KMS-11 (cell line): ENCODE measurements at regions not wholly inside any gene's neighbourhood (a gene's known extent, or its start where the extent isn't known, plus 50 kb on each side); places are given as distances from the start of the nearest gene placed in this dataset.

Source experiments
- H2AFZ ChIP-seq: fragments of 200-600 bp; sonication (generic); 2 replicates; pipeline ENCODE4 v1.6.1; 2016; ENCODE audit warnings: antibody characterized with exemption, mixed run types, low read depth
- H3K27ac ChIP-seq: fragments of 200-600 bp; sonication (generic); 2 replicates; pipeline ENCODE4 v1.6.1; 2016; ENCODE audit warnings: mild to moderate bottlenecking, mixed run types
- H3K27me3 ChIP-seq: fragments of 200-600 bp; sonication (generic); 2 replicates; pipeline ENCODE4 v1.6.1; 2017; ENCODE audit warnings: mild to moderate bottlenecking, low read depth, mixed run types, moderate library complexity; ENCODE audit not compliant: insufficient read depth
- H3K36me3 ChIP-seq: fragments of 200-600 bp; sonication (generic); 2 replicates; pipeline ENCODE4 v1.6.1; 2017; ENCODE audit warnings: mild to moderate bottlenecking, mixed run types; ENCODE audit not compliant: insufficient read depth
- H3K4me1 ChIP-seq: fragments of 200-600 bp; sonication (generic); 2 replicates; pipeline ENCODE4 v1.6.1; 2016; ENCODE audit warnings: mild to moderate bottlenecking, low read depth, mixed run types; ENCODE audit not compliant: poor library complexity, severe bottlenecking
- H3K4me2 ChIP-seq: fragments of 200-600 bp; sonication (generic); 2 replicates; pipeline ENCODE4 v1.7.0; 2016; ENCODE audit warnings: mild to moderate bottlenecking, mixed run types
- H3K4me3 ChIP-seq: fragments of 200-600 bp; sonication (generic); IDR thresholded peaks from 2 replicates; pipeline ENCODE4 v1.6.1; 2017; ENCODE audit warnings: low read depth, low read length, mixed read lengths; ENCODE audit not compliant: insufficient read depth
- H3K79me2 ChIP-seq: fragments of 200-600 bp; sonication (generic); 2 replicates; pipeline ENCODE4 v1.6.1; 2016; ENCODE audit warnings: low read depth, mixed run types; ENCODE audit not compliant: insufficient read depth
- H3K9ac ChIP-seq: fragments of 200-600 bp; sonication (generic); 2 replicates; pipeline ENCODE4 v1.6.1; 2016; ENCODE audit warnings: mild to moderate bottlenecking, mixed run types
- H4K20me1 ChIP-seq: fragments of 200-600 bp; sonication (generic); 2 replicates; pipeline ENCODE4 v1.6.1; 2016; ENCODE audit warnings: mild to moderate bottlenecking, mixed run types; ENCODE audit not compliant: insufficient read depth
- CTCF ChIP-seq: fragments of 200-600 bp; sonication (generic); conservative IDR thresholded peaks from 2 replicates; pipeline ENCODE4 v1.6.1; 2017; ENCODE audit warnings: low read depth, mild to moderate bottlenecking, antibody characterized with exemption, low read length, moderate library complexity, mixed read lengths

GRCh38 chr10:78394047-78394446 is 360.4 kb downstream of the RPS24 start:
- Histone ChIP-seq H3K36me3 (no peaks in the 10 kb centered on the region), H4K20me1 (no peaks in the 10 kb centered on the region), H3K27ac (no peak overlapping the region), H3K27me3 (no peaks in the 10 kb centered on the region), H3K79me2 (no peaks in the 10 kb centered on the region), H3K4me1 (no peaks in the 10 kb centered on the region), H3K9ac (no peak overlapping the region), H3K4me2 (no peak overlapping the region), H3K4me3 (no peak overlapping the region), H2AFZ (no peak overlapping the region)
- TF ChIP-seq CTCF: no peak

DNA sequence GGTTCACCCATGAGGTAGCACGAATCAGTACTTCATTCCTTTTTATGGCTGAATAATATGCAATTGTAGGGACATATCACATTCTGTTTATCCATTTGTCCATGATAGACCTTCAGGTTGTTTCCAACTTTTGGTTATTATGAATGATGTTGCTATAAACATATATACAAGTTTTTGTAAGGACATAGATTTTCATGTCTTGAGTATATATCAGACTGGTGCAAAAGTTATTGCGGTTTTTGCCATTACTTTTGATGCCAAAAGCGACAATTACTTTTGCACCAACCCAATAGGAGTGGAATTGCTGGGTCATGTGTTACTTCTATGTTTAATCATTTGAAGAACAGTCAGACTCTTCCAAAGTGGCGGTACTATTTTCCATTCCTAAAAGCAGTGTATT is 361.5 kb downstream of the RPS24 start:
- Histone ChIP-seq H3K9ac (no peak overlapping the region), H3K4me3 (no peak overlapping the region), H3K4me2 (no peak overlapping the region), H4K20me1 (no peaks in the 10 kb centered on the region), H3K27me3 (no peaks in the 10 kb centered on the region), H3K27ac (no peak overlapping the region), H2AFZ (no peak overlapping the region), H3K79me2 (no peaks in the 10 kb centered on the region), H3K4me1 (no peaks in the 10 kb centered on the region), H3K36me3 (no peaks in the 10 kb centered on the region)
- no peak for TF ChIP-seq CTCF

GRCh38 chr10:78396754-78397153 is 363.1 kb downstream of the RPS24 start:
- Histone ChIP-seq H3K27ac (no peak overlapping the region), H3K79me2 (no peaks in the 10 kb centered on the region), H4K20me1 (no peaks in the 10 kb centered on the region), H3K4me2 (no peak overlapping the region), H2AFZ (no peak overlapping the region), H3K4me1 (no peaks in the 10 kb centered on the region), H3K4me3 (no peak overlapping the region), H3K9ac (no peak overlapping the region), H3K27me3 (no peaks in the 10 kb centered on the region), H3K36me3 (no peaks in the 10 kb centered on the region)
- TF ChIP-seq CTCF: no peak

- Histone ChIP-seq H2AFZ (no peak overlapping the region), H3K9ac (no peak overlapping the region), H3K4me3 (no peak overlapping the region), H3K36me3 (no peaks in the 10 kb centered on the region), H3K79me2 (no peaks in the 10 kb centered on the region), H3K4me2 (no peak overlapping the region), H3K4me1 (no peaks in the 10 kb centered on the region), H4K20me1 (no peaks in the 10 kb centered on the region), H3K27ac (no peak overlapping the region), H3K27me3 (no peaks in the 10 kb centered on the region)
- TF ChIP-seq CTCF: no peak
These were observed 364.1 kb downstream of the RPS24 start for GRCh38 chr10:78397786-78398185.

DNA sequence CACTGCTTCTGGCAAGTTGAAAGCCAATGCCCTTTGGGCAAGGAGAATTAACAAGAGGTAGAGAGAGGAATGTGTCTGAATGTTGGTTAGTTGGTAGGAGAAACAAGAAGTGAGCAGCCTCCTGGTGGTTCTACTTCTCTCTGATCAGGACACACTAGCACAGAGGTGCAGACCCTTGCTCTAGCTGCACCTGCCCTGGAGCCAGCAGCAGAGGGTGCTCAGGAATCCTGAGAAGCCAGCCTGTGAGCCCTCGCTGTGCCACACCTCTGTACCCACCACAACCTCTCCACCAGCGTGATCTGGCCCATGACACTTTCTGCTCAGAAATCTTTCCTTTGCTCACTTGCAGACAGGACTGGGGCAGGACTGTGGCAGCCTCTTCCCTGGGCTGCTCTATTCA is 364.7 kb downstream of the RPS24 start:
- Histone ChIP-seq H3K27me3 (no peaks in the 10 kb centered on the region), H3K36me3 (no peaks in the 10 kb centered on the region), H3K4me3 (no peak overlapping the region), H3K9ac (no peak overlapping the region), H4K20me1 (no peaks in the 10 kb centered on the region), H3K27ac (no peak overlapping the region), H2AFZ (no peak overlapping the region), H3K4me2 (no peak overlapping the region), H3K79me2 (no peaks in the 10 kb centered on the region), H3K4me1 (no peaks in the 10 kb centered on the region)
- TF ChIP-seq CTCF: no peak
